Gastrocnemius medialis (tissue), 4 donors: ENCODE measurements at regions not wholly inside any gene's neighbourhood (a gene's known extent, or its start where the extent isn't known, plus 50 kb on each side); places are given as distances from the start of the nearest gene placed in this dataset.

Source experiments
- CTCF ChIP-seq, 5 experiments: fragments of 450-650 bp in 3 of 5; fragments of 200-600 bp in 2 of 5; sonication (generic) in 2 of 5; IDR thresholded peaks in 4 of 5; conservative IDR thresholded peaks in 1 of 5; 1 replicate in 4 of 5; 2 replicates in 1 of 5; pipeline ENCODE4 v1.5.1; 2016 to 2019; ENCODE audit warnings: antibody characterized with exemption in 5 of 5, mild to moderate bottlenecking in 3 of 5, moderate library complexity in 3 of 5
- POLR2A ChIP-seq, 2 donors: fragments of 450-650 bp; IDR thresholded peaks; one replicate each; pipeline ENCODE4 v1.6.1; 2017; ENCODE audit warnings: antibody characterized with exemption in 2 of 2, mild to moderate bottlenecking in 2 of 2, moderate library complexity in 2 of 2

DNA sequence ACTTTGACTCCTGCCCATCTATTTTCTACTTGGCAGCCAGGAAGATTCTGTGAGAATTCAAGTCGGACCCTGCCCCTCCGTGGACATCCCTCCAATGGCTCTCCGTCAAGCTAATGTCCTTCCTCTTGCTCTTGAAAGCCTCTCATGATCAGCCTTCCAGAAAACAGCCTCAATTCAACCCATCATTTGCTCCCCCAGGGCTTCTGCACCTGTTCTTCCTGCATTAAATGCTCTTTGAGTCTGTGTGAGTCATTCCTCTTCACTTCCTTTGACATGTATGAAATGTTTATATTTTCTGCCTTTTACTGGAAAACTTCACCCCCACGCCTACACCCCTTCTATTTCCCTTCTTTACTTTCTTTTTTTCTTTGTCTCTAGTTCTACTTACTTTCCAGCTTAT lies 734.1 kb upstream of the ZP4 start:
- no peak for TF ChIP-seq CTCF (IDR thresholded peaks at IDR 0.05 in 4 of 5, conservative IDR thresholded peaks at IDR 0.05 in 1 of 5)
- no peak for TF ChIP-seq POLR2A (IDR thresholded peaks at IDR 0.05)
